GM12872 (cell line): ENCODE measurements at regions not wholly inside any gene's neighbourhood (a gene's known extent, or its start where the extent isn't known, plus 50 kb on each side); places are given as distances from the start of the nearest gene placed in this dataset.

ENCODE experiments used
- TF ChIP-seq, protein P1 (sequence below): IDR thresholded peaks from 3 replicates; pipeline ENCODE4 v1.5.1; 2011; ENCODE audit warnings: low read depth, mild to moderate bottlenecking, low read length, moderate library complexity; ENCODE audit not compliant: insufficient read depth

DNA sequence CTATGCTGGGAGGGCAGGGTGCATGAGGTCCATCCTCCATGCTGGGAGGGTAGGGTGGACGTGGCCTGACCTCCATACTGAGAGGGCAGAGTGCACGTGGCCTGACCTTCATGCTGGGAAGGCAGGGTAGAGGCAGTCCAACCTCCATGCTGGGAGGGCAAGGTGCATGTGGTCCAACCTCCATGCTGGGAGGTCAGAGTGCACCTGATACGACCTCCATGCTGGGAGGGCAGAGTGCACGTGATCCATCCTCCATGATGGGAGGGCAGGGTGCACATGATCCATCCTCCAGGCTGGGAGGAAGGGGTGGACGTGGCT is 622.2 kb downstream of the BRD1 start:
- TF ChIP-seq, protein P1, sequence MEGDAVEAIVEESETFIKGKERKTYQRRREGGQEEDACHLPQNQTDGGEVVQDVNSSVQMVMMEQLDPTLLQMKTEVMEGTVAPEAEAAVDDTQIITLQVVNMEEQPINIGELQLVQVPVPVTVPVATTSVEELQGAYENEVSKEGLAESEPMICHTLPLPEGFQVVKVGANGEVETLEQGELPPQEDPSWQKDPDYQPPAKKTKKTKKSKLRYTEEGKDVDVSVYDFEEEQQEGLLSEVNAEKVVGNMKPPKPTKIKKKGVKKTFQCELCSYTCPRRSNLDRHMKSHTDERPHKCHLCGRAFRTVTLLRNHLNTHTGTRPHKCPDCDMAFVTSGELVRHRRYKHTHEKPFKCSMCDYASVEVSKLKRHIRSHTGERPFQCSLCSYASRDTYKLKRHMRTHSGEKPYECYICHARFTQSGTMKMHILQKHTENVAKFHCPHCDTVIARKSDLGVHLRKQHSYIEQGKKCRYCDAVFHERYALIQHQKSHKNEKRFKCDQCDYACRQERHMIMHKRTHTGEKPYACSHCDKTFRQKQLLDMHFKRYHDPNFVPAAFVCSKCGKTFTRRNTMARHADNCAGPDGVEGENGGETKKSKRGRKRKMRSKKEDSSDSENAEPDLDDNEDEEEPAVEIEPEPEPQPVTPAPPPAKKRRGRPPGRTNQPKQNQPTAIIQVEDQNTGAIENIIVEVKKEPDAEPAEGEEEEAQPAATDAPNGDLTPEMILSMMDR, result no peak

DNA sequence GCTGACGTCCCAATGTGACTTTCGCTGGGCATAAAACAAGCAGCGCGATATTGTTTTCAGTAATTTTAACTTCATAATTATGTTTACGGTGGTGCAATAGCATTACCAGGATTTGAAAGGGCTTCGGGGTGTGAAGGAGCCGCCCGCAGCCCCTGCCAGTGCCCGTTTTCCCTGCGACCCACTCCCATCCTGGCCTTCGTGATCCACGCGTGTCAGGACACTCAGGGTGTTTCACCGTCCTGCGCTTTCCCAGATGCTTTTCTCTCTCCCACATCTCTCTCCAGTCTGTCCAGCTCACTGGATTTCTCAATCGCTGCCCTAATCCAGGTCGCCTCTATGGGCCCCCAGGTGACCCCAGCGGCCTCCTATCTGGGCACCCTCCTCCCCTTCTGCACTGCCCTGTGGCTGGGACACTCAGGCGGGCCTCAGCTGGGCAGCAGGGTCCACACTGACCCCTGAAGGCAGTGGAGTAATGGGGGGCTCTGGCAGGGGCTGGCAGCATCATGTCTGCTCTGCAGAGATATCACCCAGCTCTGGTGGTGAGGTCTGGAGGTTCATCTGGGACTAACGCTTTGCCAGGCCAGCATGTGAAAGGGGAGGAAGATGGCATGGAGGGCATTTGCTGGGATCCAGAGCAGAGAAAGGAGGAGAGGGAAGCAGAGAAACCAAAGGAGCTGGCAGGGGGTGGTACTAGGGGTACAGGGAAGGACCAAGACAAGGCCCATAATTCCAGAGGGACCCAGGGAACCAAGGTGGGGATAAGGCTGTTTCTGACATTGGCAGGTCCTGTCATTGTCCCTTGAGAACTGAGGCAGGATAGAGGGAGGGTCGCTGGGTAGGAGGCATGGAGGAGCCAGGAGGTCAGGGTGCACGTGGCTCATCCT is 622.8 kb downstream of the BRD1 start:
- TF ChIP-seq, protein P1, result no peak

DNA sequence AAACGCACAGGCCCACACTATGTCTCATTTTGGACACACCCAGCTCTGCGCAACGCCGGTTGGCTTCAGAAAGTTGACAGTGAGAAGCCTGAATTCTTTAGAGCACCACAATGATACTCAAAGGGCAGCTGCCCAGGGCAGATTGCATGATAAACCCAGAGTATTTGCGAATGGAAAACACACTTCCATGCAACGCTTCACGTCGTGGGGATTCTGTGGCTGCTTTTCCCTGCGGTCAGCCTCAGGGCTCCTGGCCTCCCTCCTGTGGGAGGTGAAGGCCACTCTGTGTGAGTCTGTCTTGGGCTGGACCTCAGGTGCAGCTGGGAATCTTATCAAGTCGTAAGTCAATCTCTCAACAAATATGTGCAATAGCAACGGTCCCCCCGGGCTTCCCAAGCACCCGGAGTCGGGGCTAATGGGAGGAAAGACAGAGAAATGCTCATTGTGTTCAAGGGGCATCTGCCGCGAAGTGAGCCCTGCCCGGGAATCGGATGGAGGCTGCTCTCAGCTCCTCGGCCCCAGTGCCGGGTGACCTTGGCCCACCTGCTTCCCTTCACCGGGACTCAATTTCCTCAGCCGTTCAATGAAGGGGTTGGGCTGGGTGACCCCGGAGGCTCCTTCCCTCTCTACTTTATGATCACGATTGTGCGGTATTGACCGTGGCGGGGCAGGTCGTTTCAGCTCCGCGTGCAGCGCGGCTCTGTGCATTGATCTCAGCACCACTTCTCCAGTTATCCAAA is 623.6 kb downstream of the BRD1 start:
- TF ChIP-seq, protein P1, result no peak

DNA sequence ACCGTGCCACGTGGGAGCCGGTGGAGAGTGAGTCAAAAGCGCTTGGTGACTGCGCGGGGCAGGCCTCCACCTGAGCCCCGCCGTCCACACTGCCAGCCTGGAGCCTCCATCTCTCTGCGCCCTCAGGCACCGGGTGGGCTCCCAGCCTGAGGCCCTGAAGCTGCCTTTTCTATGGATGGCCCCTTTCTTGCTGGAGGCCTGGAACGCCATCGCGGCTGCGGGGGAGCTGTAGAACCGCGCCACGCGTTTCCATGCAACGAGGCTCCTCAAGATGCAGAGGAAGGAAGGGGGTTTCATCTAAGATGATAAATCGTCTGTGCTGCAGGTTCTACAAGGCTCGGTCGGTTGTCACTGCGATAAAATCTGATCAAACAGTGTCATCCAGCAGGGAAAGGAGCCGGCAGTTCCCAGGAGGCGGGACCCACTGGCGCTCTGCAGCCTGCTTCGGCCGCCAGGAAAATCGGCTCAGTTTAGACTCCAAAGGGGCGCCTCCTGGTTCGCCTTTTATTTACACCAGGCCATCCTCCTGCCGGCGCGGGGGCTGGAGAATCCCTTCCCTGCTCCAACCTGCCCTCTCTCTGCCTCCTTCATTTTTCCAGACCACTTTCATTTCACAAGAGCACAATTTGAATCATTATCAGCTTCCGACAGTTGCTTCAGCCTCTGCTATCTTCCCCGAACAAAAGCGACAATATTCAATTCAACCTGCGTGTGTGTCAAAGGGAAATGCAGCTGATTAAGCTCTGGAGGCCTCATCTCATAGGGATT is 624.4 kb downstream of the BRD1 start:
- TF ChIP-seq, protein P1, result no peak

DNA sequence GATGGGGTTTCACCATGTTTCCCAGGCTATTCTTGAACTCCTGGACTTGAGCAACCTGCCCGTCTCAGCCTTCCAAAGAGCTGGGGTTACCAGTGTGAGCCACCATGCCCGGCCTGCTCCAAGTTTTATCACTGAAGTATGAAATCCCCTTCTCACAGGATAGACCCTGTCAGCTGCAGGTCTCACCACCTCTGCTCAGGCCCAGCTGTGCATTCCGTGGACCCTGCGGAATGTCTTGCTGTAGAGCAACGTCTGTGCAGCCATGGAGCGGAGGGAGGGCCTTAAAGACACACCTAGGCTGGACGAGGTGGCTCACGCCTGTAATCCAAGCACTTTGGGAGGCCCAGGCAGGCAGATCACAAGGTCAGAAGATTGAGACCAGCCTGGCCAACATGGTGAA is 625.4 kb downstream of the BRD1 start:
- TF ChIP-seq, protein P1, result no peak

DNA sequence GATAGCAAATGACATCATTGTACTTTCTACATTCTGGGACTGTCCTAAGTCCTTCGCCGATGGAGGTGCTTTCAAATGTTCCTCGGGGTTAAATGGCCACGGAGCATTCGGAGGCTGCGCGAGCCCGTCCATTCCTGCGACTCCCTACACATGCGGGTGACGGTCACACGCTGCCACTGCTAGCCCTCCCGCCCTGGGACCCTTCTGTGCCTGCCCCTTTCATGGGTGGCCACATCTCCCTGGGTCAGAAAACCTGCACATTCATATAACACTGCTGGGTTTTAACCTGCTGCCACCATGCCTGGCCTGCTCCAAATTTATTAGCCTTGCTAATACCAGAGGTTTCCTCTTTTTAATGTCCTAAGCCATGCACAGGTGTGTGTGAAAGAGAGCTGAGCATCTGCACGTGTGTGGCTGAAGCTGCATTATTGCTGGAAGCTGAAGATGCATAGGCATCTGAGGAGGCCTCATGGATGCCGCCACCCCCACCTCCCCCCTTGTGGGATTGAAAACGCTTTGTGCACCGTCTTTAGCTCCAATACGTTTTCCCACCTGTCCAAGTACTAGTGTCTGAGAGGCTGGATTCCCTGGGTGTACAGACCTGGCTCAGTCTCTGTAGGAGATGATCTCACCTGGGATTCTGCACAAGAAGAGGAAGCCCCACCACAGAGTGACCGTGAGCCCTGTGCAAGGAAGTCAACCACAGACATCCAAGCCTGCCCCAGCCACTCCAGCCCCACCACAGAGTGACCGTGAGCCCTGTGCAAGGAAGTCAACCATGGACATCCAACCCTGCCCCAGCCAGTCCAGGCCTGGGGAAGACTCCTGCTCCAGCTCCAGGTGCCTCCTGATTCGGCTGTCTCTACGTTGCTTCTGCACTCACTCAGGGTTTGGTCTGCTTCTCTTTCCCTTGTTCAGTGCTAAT is 626.4 kb downstream of the BRD1 start:
- TF ChIP-seq, protein P1, result no peak
